Motor neuron (in vitro differentiated cells): ENCODE measurements at regions not wholly inside any gene's neighbourhood (a gene's known extent, or its start where the extent isn't known, plus 50 kb on each side); places are given as distances from the start of the nearest gene placed in this dataset.
A peak's percentile ranks its signal among the peaks of the same experiment; 100 is the strongest.

Experiments used
- ATAC-seq, 8 experiments: fragments of 200-7000 bp; cut with Tn5 transposase; replicated peaks in 6 of 8; 2 replicates each; pipeline ENCODE4 v1.8.0; 2021; ENCODE audit warnings: mild to moderate bottlenecking in 8 of 8, moderate library complexity in 8 of 8
- H3K27ac ChIP-seq, 2 donors: fragments of 250-450 bp; sonication (Bioruptor Pico); 2 replicates each; pipeline ENCODE4 v1.9.0; 2021; ENCODE audit warnings: antibody characterized with exemption in 2 of 2, mild to moderate bottlenecking in 2 of 2, moderate library complexity in 1 of 2
- H3K4me1 ChIP-seq, 2 donors: fragments of 250-450 bp; sonication (Bioruptor Pico); replicated peaks in 1 of 2; 2 replicates each; pipeline ENCODE4 v1.6.1; 2021; ENCODE audit warnings: antibody characterized with exemption in 2 of 2, mild to moderate bottlenecking in 2 of 2, moderate library complexity in 1 of 2
- H3K4me3 ChIP-seq, 5 donors: fragments of 250-450 bp; sonication (Bioruptor Pico); 2 replicates each; pipeline ENCODE4 v1.9.0; 2021; ENCODE audit warnings: antibody characterized with exemption in 5 of 5, mild to moderate bottlenecking in 5 of 5, moderate library complexity in 4 of 5
- WGBS, 10 experiments: fragments of 450-650 bp; shearing (Covaris generic); methylation state at CpG; one replicate each; pipeline ENCODE4 v1.0.0; 2022; 5-methylcytosine and 5-hydroxymethylcytosine counted together
- in situ Hi-C, 9 experiments: fragments of 400-800 bp; cut with MboI; loops; one replicate each; pipeline ENCODE4 v1.15.0; 2021; ENCODE audit warnings: low sequenced_read_pairs in 9 of 9, low pct_unique_long_range_greater_than_20kb in 2 of 9; ENCODE audit not compliant: unreplicated experiment in 9 of 9

- WGBS, 10 experiments: 0 to 89% (median 79%) methylated on average over 1 of the region's 1 CpG; no CpG with 5 or more reads in 4 of the 10 experiments
- Histone ChIP-seq H3K4me3 (no peak overlapping the region), H3K27ac (no peak overlapping the region), H3K4me1 (no peaks in the 10 kb centered on the region)
- ATAC-seq: no peak
- in situ Hi-C loops: no loop called here
Measured at GRCh38 chr1:68617942-68618341, 121.1 kb upstream of the DEPDC1 start.

DNA sequence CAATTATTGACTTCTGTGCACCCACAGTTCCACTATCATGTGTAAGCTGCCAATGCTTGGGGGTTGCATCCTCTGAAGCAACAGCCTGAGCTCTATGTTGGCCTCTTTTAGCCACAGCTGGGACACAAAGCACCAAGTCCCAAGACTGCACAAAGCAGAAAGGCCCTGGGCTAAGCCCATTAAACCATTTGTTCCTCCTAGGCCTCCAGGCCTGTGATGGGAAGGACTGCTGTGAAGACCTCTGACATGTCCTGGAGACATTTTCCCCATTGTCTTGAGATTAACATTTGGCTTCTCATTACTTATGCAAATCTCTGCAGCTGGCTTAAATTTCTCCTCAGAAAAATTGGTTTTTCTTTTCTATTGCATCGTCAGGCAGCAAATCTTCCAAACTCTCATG lies 123.7 kb upstream of the DEPDC1 start:
- H3K27ac ChIP-seq: no peak overlapping the region
- no peak for ATAC-seq
- no peak overlapping the region for H3K4me3 ChIP-seq
- in situ Hi-C loops: no loop called here
- WGBS, 10 experiments: 0 to 100% (median 88%) methylated on average over 1 of the region's 1 CpG; no CpG with 5 or more reads in 4 of the 10 experiments
- H3K4me1 ChIP-seq: no peaks in the 10 kb centered on the region

DNA sequence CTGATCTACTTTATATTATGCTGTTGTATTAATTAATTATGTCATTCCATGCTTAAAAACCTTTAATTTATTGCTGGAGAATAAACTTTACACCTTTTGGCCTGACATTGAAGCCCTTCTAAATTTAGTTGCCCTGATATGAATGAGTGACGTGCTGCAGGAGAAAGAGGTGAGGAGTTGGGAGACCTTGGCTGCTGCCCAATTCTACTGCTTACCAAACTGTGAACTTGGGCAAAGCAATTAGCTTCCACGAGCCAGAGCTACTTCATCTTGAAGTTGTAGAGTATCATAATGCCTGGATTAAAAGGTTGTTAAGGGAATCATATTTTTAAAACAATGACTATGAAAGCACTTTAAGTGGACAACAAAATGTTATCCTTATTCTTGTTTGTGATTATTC lies 126.8 kb upstream of the DEPDC1 start:
- no peak for ATAC-seq
- in situ Hi-C loops: no loop called here
- Histone ChIP-seq H3K4me1 (no peaks in the 10 kb centered on the region), H3K4me3 (no peak overlapping the region), H3K27ac (no peak overlapping the region)
- WGBS, 10 experiments: 13 to 92% (median 70%) methylated on average over 1 to 2 of the region's 2 CpGs; no CpG with 5 or more reads in 1 of the 10 experiments

DNA sequence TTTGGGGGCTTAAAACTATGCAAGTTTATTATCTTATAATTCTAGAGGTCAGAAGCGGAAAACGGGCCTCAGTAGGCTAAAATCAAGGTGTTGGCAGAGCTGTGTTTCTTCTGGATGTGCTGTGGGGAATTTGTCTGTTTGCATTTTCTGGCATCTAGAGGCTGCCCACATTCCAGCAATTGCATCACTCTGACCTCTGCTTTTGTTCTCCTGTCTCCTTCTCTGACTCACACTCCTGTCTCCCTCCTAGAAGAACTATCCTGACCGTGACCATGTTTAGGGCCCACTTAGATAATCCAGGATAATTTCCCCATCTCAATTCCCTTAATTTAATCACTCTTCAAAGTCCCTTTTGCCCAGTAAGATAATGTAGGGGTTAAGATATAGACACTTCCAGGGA lies 127.4 kb upstream of the DEPDC1 start:
- ATAC-seq: peak in 4 of 8 experiments; percentile 46 to 67 (median 59)
- no peak overlapping the region for H3K27ac ChIP-seq
- no peaks in the 10 kb centered on the region for H3K4me1 ChIP-seq
- no peak overlapping the region for H3K4me3 ChIP-seq
- 40 to 100% (median 79%) methylated on average over 1 to 3 of the region's 3 CpGs; no CpG with 5 or more reads in 2 of the 10 experiments for WGBS, 10 experiments
- in situ Hi-C loops: no loop called here

- Histone ChIP-seq H3K4me1 (no peaks in the 10 kb centered on the region), H3K27ac (no peak overlapping the region), H3K4me3 (no peak overlapping the region)
- peak in 1 of 8 experiments; percentile 59 for ATAC-seq
- 17 to 100% (median 80%) methylated on average over 1 of the region's 1 CpG; no CpG with 5 or more reads in 1 of the 10 experiments for WGBS, 10 experiments
- in situ Hi-C loops: no loop called here
Measured at GRCh38 chr1:68625624-68626023, 128.7 kb upstream of the DEPDC1 start.

DNA sequence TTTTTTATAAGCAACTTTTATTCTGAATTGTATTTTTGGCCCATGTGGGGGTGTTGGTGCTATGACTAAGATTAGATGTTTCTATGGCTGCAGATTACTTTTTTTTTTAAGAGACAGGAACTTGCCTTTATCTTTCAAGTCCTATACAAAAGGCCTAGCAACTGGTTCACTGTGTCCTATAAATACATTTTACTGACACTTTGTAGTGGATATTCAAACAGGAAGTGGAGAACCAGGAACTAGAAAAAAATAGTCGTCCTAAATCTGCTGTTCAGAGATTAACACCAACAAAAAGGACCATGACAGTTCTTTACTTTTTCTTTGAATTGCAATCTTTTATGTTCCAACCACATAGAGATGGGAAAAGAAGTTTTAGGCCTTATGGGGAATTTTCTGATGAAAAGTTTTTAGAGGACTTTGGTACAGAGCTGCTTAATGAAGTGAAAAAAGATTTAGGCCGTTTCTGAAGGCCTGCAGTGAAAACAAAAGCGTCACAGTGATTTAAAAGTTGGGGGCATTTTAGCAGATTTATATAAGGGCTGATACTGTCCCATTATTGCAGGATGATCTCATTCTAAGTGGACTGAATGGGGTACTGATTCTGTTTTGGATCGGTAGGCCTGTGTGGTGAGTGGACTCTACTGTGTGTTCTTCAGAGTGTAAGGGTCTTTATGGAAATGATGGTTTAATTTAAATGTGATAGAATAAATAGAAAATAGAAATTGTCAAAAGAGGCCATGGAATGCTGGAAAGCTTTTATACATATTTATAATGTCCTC lies 136.4 kb upstream of the DEPDC1 start:
- 17 to 58% (median 36%) methylated on average over 1 to 4 of the region's 4 CpGs for WGBS, 10 experiments
- ATAC-seq: peak in 5 of 8 experiments; percentile 75 to 85 (median 80)
- peak overlapping the region in 1 of 2 donors; percentile 4 for H3K27ac ChIP-seq
- in situ Hi-C loops: no loop called here
- no peak overlapping the region for H3K4me3 ChIP-seq
- peaks cover 2 to 9% of the 10 kb centered on the region in 2 donors for H3K4me1 ChIP-seq

DNA sequence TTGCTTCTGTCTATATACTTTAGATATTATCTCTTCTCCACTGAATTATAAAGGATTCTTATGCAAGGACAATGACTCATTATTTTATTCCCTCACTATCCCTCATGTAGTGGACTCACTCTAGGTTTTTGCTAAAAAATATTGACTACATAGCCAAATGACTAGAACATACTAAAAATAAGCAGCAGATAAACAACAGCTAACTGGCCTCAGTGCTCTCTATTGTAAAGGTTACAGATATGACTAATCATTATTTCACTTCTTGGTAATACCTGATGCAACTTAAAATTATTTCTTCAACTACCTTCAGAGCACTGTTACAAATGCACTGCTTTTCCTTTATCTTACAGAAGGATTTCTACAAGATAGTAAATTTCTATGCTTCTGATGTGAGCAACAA lies 147.6 kb upstream of the DEPDC1 start:
- Histone ChIP-seq H3K4me3 (no peak overlapping the region), H3K4me1 (no peaks in the 10 kb centered on the region), H3K27ac (no peak overlapping the region)
- in situ Hi-C loops: no loop called here
- ATAC-seq: no peak

DNA sequence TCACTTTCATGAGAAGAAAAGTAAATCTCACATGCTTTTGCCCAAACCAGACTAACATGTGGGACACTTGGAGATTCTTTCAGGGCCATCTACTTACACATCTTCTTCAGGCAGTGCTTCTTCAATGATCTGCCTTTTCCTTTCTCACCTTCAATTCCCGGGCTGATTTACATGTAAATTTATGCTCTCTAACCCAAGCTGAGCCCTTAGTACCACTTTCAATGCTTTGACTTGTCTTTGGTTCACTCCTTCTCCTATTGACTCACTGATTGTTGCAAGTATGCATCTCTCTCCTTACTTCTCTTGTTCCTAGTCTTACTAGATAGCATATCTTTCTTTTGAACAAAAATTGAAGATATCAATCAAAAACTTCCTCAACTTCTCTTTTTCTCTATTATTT lies 154.2 kb upstream of the DEPDC1 start:
- in situ Hi-C loops: no loop called here
- no peaks in the 10 kb centered on the region for H3K4me1 ChIP-seq
- no peak overlapping the region for H3K4me3 ChIP-seq
- no peak for ATAC-seq
- WGBS, 10 experiments: 0 to 17% (median 7%) methylated on average over 1 of the region's 1 CpG; no CpG with 5 or more reads in 4 of the 10 experiments
- H3K27ac ChIP-seq: no peak overlapping the region

DNA sequence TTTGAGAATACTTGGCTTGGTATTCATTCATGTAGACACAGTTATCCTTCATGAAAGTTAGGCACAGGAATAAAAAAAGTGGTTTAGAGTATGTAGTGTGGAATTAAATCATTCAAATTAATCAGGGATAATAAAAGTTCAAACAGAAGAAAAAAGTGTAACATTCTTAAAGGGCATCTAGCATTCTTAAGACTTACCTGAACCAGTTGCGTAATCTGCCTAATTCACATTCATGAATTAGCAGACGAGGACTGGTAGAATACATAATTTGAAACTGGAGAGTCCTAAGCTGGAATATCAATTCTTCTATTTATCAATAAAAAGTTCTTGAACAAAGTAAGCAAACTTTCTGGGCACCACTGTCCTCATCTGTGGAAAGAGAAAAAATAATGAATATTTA lies 157.0 kb upstream of the DEPDC1 start:
- Histone ChIP-seq H3K4me1 (no peaks in the 10 kb centered on the region), H3K27ac (no peak overlapping the region), H3K4me3 (no peak overlapping the region)
- in situ Hi-C loops: no loop called here
- no peak for ATAC-seq
- 17 to 100% (median 90%) methylated on average over 1 to 2 of the region's 2 CpGs for WGBS, 10 experiments

DNA sequence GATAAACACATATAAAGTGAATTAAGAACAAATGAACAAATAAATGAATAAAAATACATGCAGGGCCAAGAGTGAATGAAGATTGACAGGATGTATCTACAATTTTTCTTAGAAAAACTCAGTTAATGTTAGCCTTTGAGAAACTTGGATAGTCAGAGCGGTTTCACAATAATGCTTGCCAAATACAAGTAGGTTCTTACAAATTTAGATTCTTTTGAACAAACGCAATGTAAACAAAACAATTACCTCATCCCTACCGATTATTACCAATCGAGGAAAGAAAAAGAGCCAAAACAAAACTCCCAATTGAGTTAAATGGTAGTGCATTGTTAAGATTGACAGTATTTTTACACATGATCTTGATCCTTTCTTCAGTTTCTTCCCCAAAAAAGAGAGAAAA lies 176.9 kb upstream of the DEPDC1 start:
- ATAC-seq: no peak
- Histone ChIP-seq H3K4me3 (no peak overlapping the region), H3K4me1 (no peaks in the 10 kb centered on the region), H3K27ac (no peak overlapping the region)
- in situ Hi-C loops: no loop called here
- 5 to 96% (median 73%) methylated on average over 3 to 4 of the region's 4 CpGs for WGBS, 10 experiments

- no peaks in the 10 kb centered on the region for H3K4me1 ChIP-seq
- ATAC-seq: peak in 2 of 8 experiments; percentile 31 to 39
- no peak overlapping the region for H3K4me3 ChIP-seq
- no peak overlapping the region for H3K27ac ChIP-seq
- in situ Hi-C loops: no loop called here
Measured at GRCh38 chr1:68675336-68675735, 178.5 kb upstream of the DEPDC1 start.

GRCh38 chr1:68677684-68678351 lies 180.9 kb upstream of the DEPDC1 start:
- in situ Hi-C loops: no loop called here
- Histone ChIP-seq H3K27ac (no peak overlapping the region), H3K4me1 (no peaks in the 10 kb centered on the region), H3K4me3 (no peak overlapping the region)
- ATAC-seq: peak in 3 of 8 experiments; percentile 59 to 88 (median 80)
- WGBS, 10 experiments: 0 to 100% (median 72%) methylated on average over 1 of the region's 1 CpG; no CpG with 5 or more reads in 2 of the 10 experiments

GRCh38 chr1:68696221-68696620 lies 199.3 kb upstream of the DEPDC1 start:
- Histone ChIP-seq H3K4me3 (no peak overlapping the region), H3K4me1 (no peaks in the 10 kb centered on the region), H3K27ac (no peak overlapping the region)
- 0 to 92% (median 39%) methylated on average over 1 to 3 of the region's 3 CpGs for WGBS, 10 experiments
- peak in 1 of 8 experiments; percentile 19 for ATAC-seq
- in situ Hi-C loops: no loop called here
